ENCODE measurements at regions not wholly inside any gene's neighbourhood (a gene's known extent, or its start where the extent isn't known, plus 50 kb on each side); places are given as distances from the start of the nearest gene placed in this dataset.

GRCh38 chr14:22375321-22375930 lies 213.6 kb downstream of the DAD1 start:
- peak; percentile 47 for ATAC-seq (ENCODE audit: low read depth)
- no peaks in the 10 kb centered on the region for H3K36me3 ChIP-seq (replicated peaks in 1 of 2; ENCODE audit: control extremely low read depth in 1 of 2, control insufficient read depth in 1 of 2, extremely low read depth in 1 of 2, insufficient read depth in 2 of 2, low read length in 1 of 2)
- no peak overlapping the region for H3K4me3 ChIP-seq (ENCODE audit: control extremely low read depth in 1 of 5, extremely low read depth in 1 of 5, insufficient read depth in 1 of 5, low read depth in 2 of 5, low read length in 4 of 5)
- Mint-ChIP-seq H3K4me1 (no peaks in the 10 kb centered on the region), H3K4me3 (no peak overlapping the region), H3K27ac (no peak overlapping the region), H3K27me3 (no peaks in the 10 kb centered on the region), H3K9me3 (ENCODE audit: insufficient read depth) (no peaks in the 10 kb centered on the region)
- H4K20me1 ChIP-seq (ENCODE audit: control insufficient read depth, insufficient read depth, low read length, poor library complexity, severe bottlenecking): no peaks in the 10 kb centered on the region
- POLR2A ChIA-PET: no interaction called here
- TF ChIP-seq EZH2 (IDR thresholded peaks at IDR 0.05; ENCODE audit: borderline replicate concordance, insufficient read depth, low read depth, low read length, poor library complexity, severe bottlenecking): no peak
- peak; percentile 79 for TF ChIP-seq CTCF (IDR thresholded peaks at IDR 0.05)
- peaks cover 0 to under 1% of the 10 kb centered on the region in 2 donors for H3K4me1 ChIP-seq (ENCODE audit: control insufficient read depth in 2 of 2, insufficient read depth in 2 of 2, low read length in 2 of 2)
- DNase-seq: peak; percentile 66
- intact Hi-C loops (cut with micrococcal nuclease): loop anchor here (1.0 kb wide), 4 partner anchors 56 to 149 kb away; no protein-coding TSS in a partner anchor
- H2AFZ ChIP-seq (ENCODE audit: insufficient read depth, low read depth, low read length, poor library complexity, severe bottlenecking): no peak overlapping the region
- CTCF ChIA-PET: interaction anchor here (0.5 to 4.5 kb wide), 36 partner anchors 9 to 611 kb away, joined by 3 to 71 read pairs (median 4); partner anchors contain the start of gene ABHD4
- H3K4me2 ChIP-seq (replicated peaks; ENCODE audit: low read depth, low read length, poor library complexity, severe bottlenecking): no peak overlapping the region
- WGBS (ENCODE audit: insufficient coverage): no CpG with 5 or more reads among the region's 2 CpGs
- H3K27ac ChIP-seq (ENCODE audit: low read length in 2 of 2): no peak overlapping the region
- H3K27me3 ChIP-seq (replicated peaks in 1 of 4; ENCODE audit: control extremely low read depth in 1 of 4, control insufficient read depth in 3 of 4, insufficient read depth in 4 of 4, low read length in 3 of 4): no peaks in the 10 kb centered on the region
- H3K9ac ChIP-seq (ENCODE audit: low read length): no peak overlapping the region
- H3K79me2 ChIP-seq (ENCODE audit: control insufficient read depth, insufficient read depth, low read length): no peaks in the 10 kb centered on the region
- no peaks in the 10 kb centered on the region for H3K9me3 ChIP-seq (ENCODE audit: control extremely low read depth in 1 of 3, control insufficient read depth in 2 of 3, insufficient read depth in 1 of 3, low read length in 2 of 3)

GRCh38 chr14:22370084-22370847 lies 218.8 kb downstream of the DAD1 start:
- ATAC-seq (ENCODE audit: low read depth) (no peak), DNase-seq (no peak)
- no peaks in the 10 kb centered on the region for H3K4me1 Mint-ChIP-seq
- intact Hi-C loops (cut with micrococcal nuclease): no loop called here
- H3K4me3 ChIP-seq (ENCODE audit: control extremely low read depth in 1 of 5, extremely low read depth in 1 of 5, insufficient read depth in 1 of 5, low read depth in 2 of 5, low read length in 4 of 5): no peak overlapping the region
- H3K9me3 Mint-ChIP-seq (ENCODE audit: insufficient read depth): no peaks in the 10 kb centered on the region
- H3K4me3 Mint-ChIP-seq: no peak overlapping the region
- H3K27me3 Mint-ChIP-seq: peaks cover 8% of the 10 kb centered on the region
- no peak overlapping the region for H2AFZ ChIP-seq (ENCODE audit: insufficient read depth, low read depth, low read length, poor library complexity, severe bottlenecking)
- ChIA-PET CTCF (interaction anchor here (1.0 to 1.3 kb wide), 3 partner anchors 55 to 169 kb away, joined by 3 to 5 read pairs (median 3); no protein-coding TSS in a partner anchor), POLR2A (no interaction called here)
- no peaks in the 10 kb centered on the region for H3K4me1 ChIP-seq (ENCODE audit: control insufficient read depth in 2 of 2, insufficient read depth in 2 of 2, low read length in 2 of 2)
- H4K20me1 ChIP-seq (ENCODE audit: control insufficient read depth, insufficient read depth, low read length, poor library complexity, severe bottlenecking): no peaks in the 10 kb centered on the region
- no peaks in the 10 kb centered on the region for H3K27me3 ChIP-seq (replicated peaks in 1 of 4; ENCODE audit: control extremely low read depth in 1 of 4, control insufficient read depth in 3 of 4, insufficient read depth in 4 of 4, low read length in 3 of 4)
- no peak overlapping the region for H3K27ac ChIP-seq (ENCODE audit: low read length in 2 of 2)
- no CpG with 5 or more reads among the region's 2 CpGs for WGBS (ENCODE audit: insufficient coverage)
- no peak for TF ChIP-seq CTCF (IDR thresholded peaks at IDR 0.05)
- TF ChIP-seq EZH2 (IDR thresholded peaks at IDR 0.05; ENCODE audit: borderline replicate concordance, insufficient read depth, low read depth, low read length, poor library complexity, severe bottlenecking): no peak
- no peaks in the 10 kb centered on the region for H3K79me2 ChIP-seq (ENCODE audit: control insufficient read depth, insufficient read depth, low read length)
- peaks cover 0 to 2% (median 0%) of the 10 kb centered on the region in 3 donors for H3K9me3 ChIP-seq (ENCODE audit: control extremely low read depth in 1 of 3, control insufficient read depth in 2 of 3, insufficient read depth in 1 of 3, low read length in 2 of 3)
- H3K9ac ChIP-seq (ENCODE audit: low read length): no peak overlapping the region
- H3K27ac Mint-ChIP-seq: no peak overlapping the region
- no peaks in the 10 kb centered on the region for H3K36me3 ChIP-seq (replicated peaks in 1 of 2; ENCODE audit: control extremely low read depth in 1 of 2, control insufficient read depth in 1 of 2, extremely low read depth in 1 of 2, insufficient read depth in 2 of 2, low read length in 1 of 2)
- H3K4me2 ChIP-seq (replicated peaks; ENCODE audit: low read depth, low read length, poor library complexity, severe bottlenecking): no peak overlapping the region
